ENCODE measurements at regions not wholly inside any gene's neighbourhood (a gene's known extent, or its start where the extent isn't known, plus 50 kb on each side); places are given as distances from the start of the nearest gene placed in this dataset.

DNA sequence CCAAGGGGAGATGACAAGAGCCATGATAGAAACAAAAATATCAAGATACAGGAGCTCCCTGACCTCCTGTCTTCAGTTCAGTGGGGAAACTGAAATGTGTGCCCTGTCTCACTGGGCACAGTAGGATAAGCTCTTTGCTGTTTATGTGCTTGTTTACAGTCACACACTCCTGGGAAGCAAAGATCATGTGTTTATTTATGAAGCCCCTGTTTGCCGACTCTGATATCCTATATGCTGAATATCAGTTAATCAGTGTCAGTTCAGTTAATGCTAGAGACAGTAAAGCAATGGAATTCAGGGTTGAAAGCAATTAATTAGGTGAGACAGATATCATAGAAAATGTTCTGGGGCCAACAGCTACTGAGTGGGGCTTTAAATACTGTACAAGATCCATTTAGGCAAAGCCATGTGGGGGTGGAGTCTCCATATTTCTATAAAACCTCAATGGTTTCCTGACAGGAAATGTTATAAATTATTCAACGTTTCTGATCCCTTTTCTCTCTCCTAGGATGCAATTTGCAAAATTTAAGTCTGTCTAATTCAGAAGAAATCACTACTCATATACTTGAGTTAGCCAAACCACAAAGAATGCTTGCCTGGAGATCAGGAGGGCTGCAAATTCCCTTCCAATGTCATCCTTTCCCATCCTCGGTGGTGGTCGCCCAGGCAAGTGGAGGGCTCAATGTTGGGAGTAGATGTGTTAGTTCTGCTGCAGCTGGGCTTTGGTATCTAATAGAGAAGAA is 551.3 kb downstream of the CMPK2 start:
- no peak for TF ChIP-seq EZH2 (IDR thresholded peaks at IDR 0.05; ENCODE audit: insufficient read depth, low read length)
- TF ChIP-seq, protein P1, sequence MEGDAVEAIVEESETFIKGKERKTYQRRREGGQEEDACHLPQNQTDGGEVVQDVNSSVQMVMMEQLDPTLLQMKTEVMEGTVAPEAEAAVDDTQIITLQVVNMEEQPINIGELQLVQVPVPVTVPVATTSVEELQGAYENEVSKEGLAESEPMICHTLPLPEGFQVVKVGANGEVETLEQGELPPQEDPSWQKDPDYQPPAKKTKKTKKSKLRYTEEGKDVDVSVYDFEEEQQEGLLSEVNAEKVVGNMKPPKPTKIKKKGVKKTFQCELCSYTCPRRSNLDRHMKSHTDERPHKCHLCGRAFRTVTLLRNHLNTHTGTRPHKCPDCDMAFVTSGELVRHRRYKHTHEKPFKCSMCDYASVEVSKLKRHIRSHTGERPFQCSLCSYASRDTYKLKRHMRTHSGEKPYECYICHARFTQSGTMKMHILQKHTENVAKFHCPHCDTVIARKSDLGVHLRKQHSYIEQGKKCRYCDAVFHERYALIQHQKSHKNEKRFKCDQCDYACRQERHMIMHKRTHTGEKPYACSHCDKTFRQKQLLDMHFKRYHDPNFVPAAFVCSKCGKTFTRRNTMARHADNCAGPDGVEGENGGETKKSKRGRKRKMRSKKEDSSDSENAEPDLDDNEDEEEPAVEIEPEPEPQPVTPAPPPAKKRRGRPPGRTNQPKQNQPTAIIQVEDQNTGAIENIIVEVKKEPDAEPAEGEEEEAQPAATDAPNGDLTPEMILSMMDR (IDR thresholded peaks at IDR 0.05; ENCODE audit: insufficient read depth, low read depth, low read length): no peak
- H3K9me3 Mint-ChIP-seq (ENCODE audit: unreplicated experiment): no peaks in the 10 kb centered on the region
- H3K36me3 Mint-ChIP-seq (ENCODE audit: low read depth, unreplicated experiment): no peaks in the 10 kb centered on the region
- Histone ChIP-seq H3K4me2 (ENCODE audit: low read length) (no peak overlapping the region), H3K4me1 (ENCODE audit: insufficient read depth, low read length) (no peaks in the 10 kb centered on the region), H3K27ac (ENCODE audit: low read depth, low read length) (no peak overlapping the region), H3K36me3 (ENCODE audit: insufficient read depth, low read length) (no peaks in the 10 kb centered on the region), H3K9me3 (ENCODE audit: insufficient read depth, low read depth, low read length) (no peaks in the 10 kb centered on the region), H3K79me2 (ENCODE audit: insufficient read depth, low read length) (no peaks in the 10 kb centered on the region), H3K4me3 (ENCODE audit: insufficient read depth, low read depth, low read length) (no peak overlapping the region), H3K27me3 (ENCODE audit: insufficient read depth, low read length) (no peaks in the 10 kb centered on the region), H2AFZ (ENCODE audit: low read depth, low read length) (no peak overlapping the region), H4K20me1 (ENCODE audit: insufficient read depth, low read length) (no peaks in the 10 kb centered on the region), H3K9ac (ENCODE audit: low read length) (no peak overlapping the region)
- no peak overlapping the region for H3K4me3 Mint-ChIP-seq (ENCODE audit: unreplicated experiment)
- peak overlapping the region; percentile 73 for H3K27ac Mint-ChIP-seq (ENCODE audit: unreplicated experiment)
- H3K4me1 Mint-ChIP-seq (ENCODE audit: low read depth, unreplicated experiment): peaks cover 5% of the 10 kb centered on the region
- no peaks in the 10 kb centered on the region for H3K27me3 Mint-ChIP-seq (ENCODE audit: low read depth, unreplicated experiment)
- peak; percentile 22 for DNase-seq (ENCODE audit: low read depth)
- no peak for FAIRE-seq

DNA sequence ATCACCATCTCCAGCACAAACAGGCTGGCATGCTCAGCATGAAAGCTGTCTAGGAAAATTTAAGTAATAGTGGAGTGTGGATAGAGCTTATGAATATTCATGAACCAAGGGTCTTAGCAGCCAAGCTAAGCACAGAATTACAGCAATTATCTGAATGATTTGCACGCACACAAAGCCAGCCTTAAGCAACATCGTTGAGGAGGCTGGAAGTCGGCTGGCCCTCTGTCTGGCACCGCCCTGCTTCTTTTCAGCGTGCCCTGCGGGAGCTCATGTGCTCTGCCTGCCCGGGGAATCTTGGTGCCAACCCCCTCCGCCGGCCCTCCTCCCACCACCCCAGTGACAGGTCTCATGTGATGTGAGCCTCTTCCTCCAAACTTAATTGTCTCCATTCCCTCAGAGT is 540.1 kb downstream of the CMPK2 start:
- Mint-ChIP-seq H3K4me3 (ENCODE audit: unreplicated experiment) (no peak overlapping the region), H3K27ac (ENCODE audit: unreplicated experiment) (no peak overlapping the region), H3K27me3 (ENCODE audit: low read depth, unreplicated experiment) (no peaks in the 10 kb centered on the region), H3K9me3 (ENCODE audit: unreplicated experiment) (peaks cover 4% of the 10 kb centered on the region), H3K4me1 (ENCODE audit: low read depth, unreplicated experiment) (no peaks in the 10 kb centered on the region), H3K36me3 (ENCODE audit: low read depth, unreplicated experiment) (no peaks in the 10 kb centered on the region)
- H3K9ac ChIP-seq (ENCODE audit: low read length): no peak overlapping the region
- H3K27ac ChIP-seq (ENCODE audit: low read depth, low read length): no peak overlapping the region
- H3K4me3 ChIP-seq (ENCODE audit: insufficient read depth, low read depth, low read length): no peak overlapping the region
- H3K27me3 ChIP-seq (ENCODE audit: insufficient read depth, low read length): no peaks in the 10 kb centered on the region
- H3K79me2 ChIP-seq (ENCODE audit: insufficient read depth, low read length): no peaks in the 10 kb centered on the region
- H2AFZ ChIP-seq (ENCODE audit: low read depth, low read length): peak overlapping the region; percentile 52
- TF ChIP-seq, protein P1 (IDR thresholded peaks at IDR 0.05; ENCODE audit: insufficient read depth, low read depth, low read length): no peak
- TF ChIP-seq EZH2 (IDR thresholded peaks at IDR 0.05; ENCODE audit: insufficient read depth, low read length): no peak
- peak overlapping the region; percentile 3 for H3K4me2 ChIP-seq (ENCODE audit: low read length)
- H3K9me3 ChIP-seq (ENCODE audit: insufficient read depth, low read depth, low read length): no peaks in the 10 kb centered on the region
- DNase-seq (ENCODE audit: low read depth): no peak
- no peaks in the 10 kb centered on the region for H4K20me1 ChIP-seq (ENCODE audit: insufficient read depth, low read length)
- H3K4me1 ChIP-seq (ENCODE audit: insufficient read depth, low read length): no peaks in the 10 kb centered on the region
- no peaks in the 10 kb centered on the region for H3K36me3 ChIP-seq (ENCODE audit: insufficient read depth, low read length)
- FAIRE-seq: no peak

DNA sequence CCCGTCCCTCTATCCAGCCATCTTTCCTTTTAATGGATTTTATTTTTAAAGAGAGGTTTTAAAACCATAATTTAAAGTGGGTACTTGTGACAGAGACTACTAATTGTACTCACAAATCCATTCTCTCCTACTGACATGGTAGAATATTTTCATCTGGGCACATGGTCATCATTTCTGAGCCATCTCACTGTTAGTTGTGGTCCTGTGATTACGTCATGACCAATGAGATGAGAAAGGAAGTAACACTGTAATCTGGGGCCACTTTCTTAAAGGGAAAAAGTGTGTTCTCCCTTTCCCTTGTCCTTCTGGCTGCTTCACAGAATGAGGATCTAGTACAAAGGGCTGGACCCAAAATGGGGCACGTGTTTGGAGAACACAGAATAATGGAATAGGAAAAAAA is 538.7 kb downstream of the CMPK2 start:
- Histone ChIP-seq H3K9ac (ENCODE audit: low read length) (no peak overlapping the region), H3K9me3 (ENCODE audit: insufficient read depth, low read depth, low read length) (no peaks in the 10 kb centered on the region), H2AFZ (ENCODE audit: low read depth, low read length) (no peak overlapping the region), H3K4me2 (ENCODE audit: low read length) (no peak overlapping the region), H3K27ac (ENCODE audit: low read depth, low read length) (no peak overlapping the region), H3K36me3 (ENCODE audit: insufficient read depth, low read length) (no peaks in the 10 kb centered on the region), H3K4me3 (ENCODE audit: insufficient read depth, low read depth, low read length) (no peak overlapping the region), H3K4me1 (ENCODE audit: insufficient read depth, low read length) (no peaks in the 10 kb centered on the region), H3K79me2 (ENCODE audit: insufficient read depth, low read length) (no peaks in the 10 kb centered on the region), H3K27me3 (ENCODE audit: insufficient read depth, low read length) (no peaks in the 10 kb centered on the region), H4K20me1 (ENCODE audit: insufficient read depth, low read length) (no peaks in the 10 kb centered on the region)
- DNase-seq (ENCODE audit: low read depth): no peak
- Mint-ChIP-seq H3K4me3 (ENCODE audit: unreplicated experiment) (no peak overlapping the region), H3K27me3 (ENCODE audit: low read depth, unreplicated experiment) (no peaks in the 10 kb centered on the region), H3K9me3 (ENCODE audit: unreplicated experiment) (peaks cover 4% of the 10 kb centered on the region), H3K4me1 (ENCODE audit: low read depth, unreplicated experiment) (no peaks in the 10 kb centered on the region), H3K27ac (ENCODE audit: unreplicated experiment) (no peak overlapping the region), H3K36me3 (ENCODE audit: low read depth, unreplicated experiment) (no peaks in the 10 kb centered on the region)
- FAIRE-seq: no peak
- TF ChIP-seq EZH2 (IDR thresholded peaks at IDR 0.05; ENCODE audit: insufficient read depth, low read length): no peak
- TF ChIP-seq, protein P1 (IDR thresholded peaks at IDR 0.05; ENCODE audit: insufficient read depth, low read depth, low read length): no peak
